PC-9 (cell line): ENCODE measurements at regions not wholly inside any gene's neighbourhood (a gene's known extent, or its start where the extent isn't known, plus 50 kb on each side); places are given as distances from the start of the nearest gene placed in this dataset.

Experiments
- BruUV-seq: library from RNA; stranded (reverse); fragments of 400-500 nt; replicated peaks from 2 replicates; lab custom pipeline; 2021; lab: Mats Ljungman, UMichigan
- CTCF ChIA-PET: fragments of 300-600 bp; sonication (Branson Sonifier 250); formaldehyde crosslinking; loops from one replicate; lab custom pipeline; 2022; ENCODE audit warnings: antibody characterized with exemption; lab: Charles Lee
- POLR2A ChIA-PET: fragments of 300-600 bp; sonication (Branson Sonifier 250); formaldehyde crosslinking; loops from one replicate; lab custom pipeline; 2022; ENCODE audit warnings: antibody characterized with exemption; ENCODE audit not compliant: unreplicated experiment; lab: Charles Lee
- DNase-seq, 2 experiments: peaks; one replicate each; pipeline versions ENCODE4 v3.0.0 to v3.0.0-alpha.2; 2015 to 2022; ENCODE audit warnings: mixed read lengths in 1 of 2
- H2AFZ ChIP-seq: fragments of 200-600 bp; sonication (generic); 2 replicates; pipeline ENCODE4 v1.8.1; 2017; ENCODE audit warnings: antibody characterized with exemption
- H3F3A ChIP-seq: fragments of 200-600 bp; sonication (generic); 2 replicates; pipeline ENCODE4 v1.8.1; 2017; ENCODE audit warnings: antibody characterized with exemption, mild to moderate bottlenecking, low read depth; ENCODE audit not compliant: insufficient read depth
- H3K27ac ChIP-seq: fragments of 200-600 bp; sonication (generic); 2 replicates; pipeline ENCODE4 v1.6.1; 2016; ENCODE audit warnings: mixed run types
- H3K27me3 ChIP-seq: fragments of 200-600 bp; sonication (generic); 2 replicates; pipeline ENCODE4 v1.6.1; 2016; ENCODE audit warnings: low read depth, mixed run types; ENCODE audit not compliant: insufficient read depth
- H3K36me3 ChIP-seq: fragments of 200-600 bp; sonication (generic); 2 replicates; pipeline ENCODE4 v1.6.1; 2016; ENCODE audit warnings: low read depth, mixed run types
- H3K4me1 ChIP-seq: fragments of 200-600 bp; sonication (generic); replicated peaks from 2 replicates; pipeline ENCODE4 v1.6.1; 2016; ENCODE audit warnings: mixed run types; ENCODE audit not compliant: insufficient read depth
- H3K4me2 ChIP-seq: fragments of 200-600 bp; sonication (generic); 2 replicates; pipeline ENCODE4 v1.6.1; 2017; ENCODE audit warnings: mixed run types
- H3K4me3 ChIP-seq: fragments of 200-600 bp; sonication (generic); 2 replicates; pipeline ENCODE4 v1.6.1; 2016; ENCODE audit warnings: mixed run types
- H3K79me2 ChIP-seq: fragments of 200-600 bp; sonication (generic); 2 replicates; pipeline ENCODE4 v1.6.1; 2017; ENCODE audit warnings: low read depth, mixed run types
- H3K9me2 ChIP-seq: fragments of 200-600 bp; sonication (generic); 2 replicates; pipeline ENCODE4 v1.8.1; 2017; ENCODE audit warnings: mild to moderate bottlenecking; ENCODE audit not compliant: insufficient read depth
- H3K9me3 ChIP-seq: fragments of 200-600 bp; sonication (generic); 2 replicates; pipeline ENCODE4 v1.8.1; 2016; ENCODE audit warnings: low read depth; ENCODE audit not compliant: insufficient read depth
- H4K20me1 ChIP-seq: fragments of 200-600 bp; sonication (generic); 2 replicates; pipeline ENCODE4 v1.8.1; 2017; ENCODE audit not compliant: insufficient read depth
- EZH2 ChIP-seq: fragments of 200-600 bp; sonication (generic); IDR thresholded peaks from 2 replicates; pipeline ENCODE4 v1.8.0; 2017; ENCODE audit warnings: antibody characterized with exemption, low read depth
- intact Hi-C: fragments of 100-400 bp; cut with micrococcal nuclease; formaldehyde crosslinking; loops from one replicate; pipeline ENCODE4 v1.10.0; 2022; ENCODE audit not compliant: unreplicated experiment
- TF ChIP-seq, protein P1 (sequence below): fragments of 200-600 bp; sonication (generic); conservative IDR thresholded peaks from 2 replicates; pipeline ENCODE4 v1.6.1; 2017; ENCODE audit warnings: mixed run types, antibody characterized with exemption, mild to moderate bottlenecking, moderate library complexity

DNA sequence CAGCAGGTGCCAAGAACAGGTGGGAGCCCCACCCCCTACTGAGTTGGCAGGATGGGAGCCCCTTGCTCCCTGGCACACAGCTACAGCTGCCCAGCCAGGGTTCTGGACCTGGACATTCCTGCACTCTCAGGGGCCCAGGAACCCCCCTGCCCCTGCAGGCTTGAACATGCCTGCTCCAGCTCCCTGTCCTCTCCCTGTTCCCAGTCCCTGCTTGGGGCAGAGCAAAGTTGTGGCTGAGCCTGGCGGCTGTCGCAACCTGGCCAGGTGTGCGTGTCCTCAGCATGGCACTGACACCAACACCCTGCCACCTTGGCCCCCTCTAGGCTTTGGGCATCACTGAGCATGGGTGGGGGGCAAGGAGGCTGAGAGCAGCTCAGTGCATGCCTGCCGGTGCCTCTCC, 491.2 kb upstream of the NOX3 start:
- no peak overlapping the region for H3K27ac ChIP-seq
- ChIA-PET CTCF (no interaction called here), POLR2A (no interaction called here)
- peaks cover 12% of the 10 kb centered on the region for H3K9me3 ChIP-seq
- H2AFZ ChIP-seq: no peak overlapping the region
- no peaks in the 10 kb centered on the region for H3K36me3 ChIP-seq
- H3K79me2 ChIP-seq: no peaks in the 10 kb centered on the region
- H3K4me2 ChIP-seq: no peak overlapping the region
- BruUV-seq: no TSS peak
- H3K27me3 ChIP-seq: no peaks in the 10 kb centered on the region
- H4K20me1 ChIP-seq: no peaks in the 10 kb centered on the region
- H3K4me1 ChIP-seq: no peaks in the 10 kb centered on the region
- H3F3A ChIP-seq: no peaks in the 10 kb centered on the region
- H3K4me3 ChIP-seq: no peak overlapping the region
- intact Hi-C loops: no loop called here
- DNase-seq: no peak
- no peaks in the 10 kb centered on the region for H3K9me2 ChIP-seq
- TF ChIP-seq, protein P1, sequence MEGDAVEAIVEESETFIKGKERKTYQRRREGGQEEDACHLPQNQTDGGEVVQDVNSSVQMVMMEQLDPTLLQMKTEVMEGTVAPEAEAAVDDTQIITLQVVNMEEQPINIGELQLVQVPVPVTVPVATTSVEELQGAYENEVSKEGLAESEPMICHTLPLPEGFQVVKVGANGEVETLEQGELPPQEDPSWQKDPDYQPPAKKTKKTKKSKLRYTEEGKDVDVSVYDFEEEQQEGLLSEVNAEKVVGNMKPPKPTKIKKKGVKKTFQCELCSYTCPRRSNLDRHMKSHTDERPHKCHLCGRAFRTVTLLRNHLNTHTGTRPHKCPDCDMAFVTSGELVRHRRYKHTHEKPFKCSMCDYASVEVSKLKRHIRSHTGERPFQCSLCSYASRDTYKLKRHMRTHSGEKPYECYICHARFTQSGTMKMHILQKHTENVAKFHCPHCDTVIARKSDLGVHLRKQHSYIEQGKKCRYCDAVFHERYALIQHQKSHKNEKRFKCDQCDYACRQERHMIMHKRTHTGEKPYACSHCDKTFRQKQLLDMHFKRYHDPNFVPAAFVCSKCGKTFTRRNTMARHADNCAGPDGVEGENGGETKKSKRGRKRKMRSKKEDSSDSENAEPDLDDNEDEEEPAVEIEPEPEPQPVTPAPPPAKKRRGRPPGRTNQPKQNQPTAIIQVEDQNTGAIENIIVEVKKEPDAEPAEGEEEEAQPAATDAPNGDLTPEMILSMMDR: no peak
- no peak for TF ChIP-seq EZH2

GRCh38 chr6:155943635-155944034, 488.0 kb upstream of the NOX3 start:
- Histone ChIP-seq H3F3A (no peaks in the 10 kb centered on the region), H3K27ac (no peak overlapping the region), H3K4me1 (no peaks in the 10 kb centered on the region), H3K9me3 (peaks cover 12% of the 10 kb centered on the region), H3K79me2 (no peaks in the 10 kb centered on the region), H3K27me3 (no peaks in the 10 kb centered on the region), H3K4me3 (no peak overlapping the region), H3K4me2 (no peak overlapping the region), H3K9me2 (no peaks in the 10 kb centered on the region), H3K36me3 (no peaks in the 10 kb centered on the region), H2AFZ (no peak overlapping the region), H4K20me1 (no peaks in the 10 kb centered on the region)
- ChIA-PET CTCF (interaction anchor here (0.7 kb wide), 1 partner anchor 1899 kb away, joined by 9 read pairs; no protein-coding TSS in a partner anchor), POLR2A (no interaction called here)
- DNase-seq: no peak
- no peak for TF ChIP-seq EZH2
- TF ChIP-seq, protein P1: no peak
- no TSS peak for BruUV-seq
- intact Hi-C loops: no loop called here

GRCh38 chr6:155939253-155939652, 483.6 kb upstream of the NOX3 start:
- H3K27ac ChIP-seq: no peak overlapping the region
- POLR2A ChIA-PET: no interaction called here
- H3K36me3 ChIP-seq: no peaks in the 10 kb centered on the region
- no peaks in the 10 kb centered on the region for H3K79me2 ChIP-seq
- no peaks in the 10 kb centered on the region for H4K20me1 ChIP-seq
- H3K4me2 ChIP-seq: no peak overlapping the region
- peaks cover 7% of the 10 kb centered on the region for H3K9me3 ChIP-seq
- H3K27me3 ChIP-seq: no peaks in the 10 kb centered on the region
- intact Hi-C loops: no loop called here
- H3K4me1 ChIP-seq: no peaks in the 10 kb centered on the region
- H3K9me2 ChIP-seq: no peaks in the 10 kb centered on the region
- TF ChIP-seq EZH2: no peak
- TF ChIP-seq, protein P1: no peak
- H3F3A ChIP-seq: no peaks in the 10 kb centered on the region
- DNase-seq: no peak
- H3K4me3 ChIP-seq: no peak overlapping the region
- CTCF ChIA-PET: no interaction called here
- BruUV-seq: no TSS peak
- no peak overlapping the region for H2AFZ ChIP-seq
